HG03103 (cell line): ENCODE measurements at regions not wholly inside any gene's neighbourhood (a gene's known extent, or its start where the extent isn't known, plus 50 kb on each side); places are given as distances from the start of the nearest gene placed in this dataset.

Source experiments
- ATAC-seq: cut with Tn5 transposase; IDR thresholded peaks from one replicate; pipeline ENCODE4 v1.9.1; 2021; ENCODE audit warnings: low read depth; ENCODE audit not compliant: unreplicated experiment

- ATAC-seq: no peak
These were observed 63.7 kb upstream of the OBI1 start for GRCh38 chr13:78722700-78723099.

GRCh38 chr13:78719367-78719766, 60.4 kb upstream of the OBI1 start:
- ATAC-seq: no peak

GRCh38 chr13:78714717-78715116, 55.8 kb upstream of the OBI1 start:
- ATAC-seq: no peak

- ATAC-seq: no peak
These were observed 53.9 kb upstream of the OBI1 start for GRCh38 chr13:78712831-78713230.

GRCh38 chr13:78709028-78709427, 50.1 kb upstream of the OBI1 start:
- no peak for ATAC-seq
